Esophagus squamous epithelium (tissue), 4 donors: ENCODE measurements at regions not wholly inside any gene's neighbourhood (a gene's known extent, or its start where the extent isn't known, plus 50 kb on each side); places are given as distances from the start of the nearest gene placed in this dataset.

Experiments used
- CTCF ChIP-seq, 6 experiments: fragments of 450-650 bp in 4 of 6; fragments of 200-600 bp in 2 of 6; sonication (generic) in 2 of 6; IDR thresholded peaks; one replicate each; pipeline ENCODE4 v1.5.1; 2016 to 2019; ENCODE audit warnings: antibody characterized with exemption in 6 of 6, mild to moderate bottlenecking in 4 of 6, moderate library complexity in 4 of 6
- POLR2A ChIP-seq, 4 donors: fragments of 450-650 bp; IDR thresholded peaks; one replicate each; pipeline ENCODE4 v1.6.1; 2017; ENCODE audit warnings: antibody characterized with exemption in 4 of 4, mild to moderate bottlenecking in 4 of 4, moderate library complexity in 3 of 4

GRCh38 chr13:87355451-87355850, 315.7 kb upstream of the SLITRK5 start:
- no peak for TF ChIP-seq CTCF (IDR thresholded peaks at IDR 0.05)
- TF ChIP-seq POLR2A (IDR thresholded peaks at IDR 0.05), result no peak
